Natural killer cell treated with Interleukin-12 subunit alpha and Interleukin-12 subunit beta and Interleukin-15 and Interleukin-18, amount 100 ng/mL, for 72 hours (primary cell): ENCODE measurements at regions not wholly inside any gene's neighbourhood (a gene's known extent, or its start where the extent isn't known, plus 50 kb on each side); places are given as distances from the start of the nearest gene placed in this dataset.

Source experiments
- ATAC-seq, 2 donors: fragments of 150-1000 bp; cut with Tn5 transposase in 1 of 2; sonication (Bioruptor Pico), chemical (Tn5 transposase) in 1 of 2; 2 replicates each; pipeline ENCODE4 v1.10.0; 2021
- DNase-seq: peaks from one replicate; pipeline ENCODE4 v3.0.0; 2022; ENCODE audit warnings: low spot score
- H3K27ac Mint-ChIP-seq, 2 donors: 1 replicate in 1 of 2; 2 replicates in 1 of 2; pipeline ENCODE4 v1.8.0; 2022; ENCODE audit warnings: mixed read lengths in 2 of 2, mild to moderate bottlenecking in 1 of 2, moderate library complexity in 1 of 2
- H3K27me3 Mint-ChIP-seq, 2 donors: 1 replicate in 1 of 2; 2 replicates in 1 of 2; pipeline ENCODE4 v1.8.0; 2022; ENCODE audit warnings: mixed read lengths in 2 of 2
- H3K36me3 Mint-ChIP-seq: one replicate; pipeline ENCODE4 v1.8.0; 2022; ENCODE audit warnings: mixed read lengths
- H3K4me1 Mint-ChIP-seq, 2 donors: 1 replicate in 1 of 2; 2 replicates in 1 of 2; pipeline ENCODE4 v1.8.0; 2022; ENCODE audit warnings: low read depth in 2 of 2, mixed read lengths in 2 of 2, mild to moderate bottlenecking in 1 of 2
- H3K4me3 Mint-ChIP-seq: one replicate; pipeline ENCODE4 v1.8.0; 2022; ENCODE audit warnings: mixed read lengths
- H3K9me3 Mint-ChIP-seq: 2 replicates; pipeline ENCODE4 v1.8.0; 2022; ENCODE audit warnings: mixed read lengths

DNA sequence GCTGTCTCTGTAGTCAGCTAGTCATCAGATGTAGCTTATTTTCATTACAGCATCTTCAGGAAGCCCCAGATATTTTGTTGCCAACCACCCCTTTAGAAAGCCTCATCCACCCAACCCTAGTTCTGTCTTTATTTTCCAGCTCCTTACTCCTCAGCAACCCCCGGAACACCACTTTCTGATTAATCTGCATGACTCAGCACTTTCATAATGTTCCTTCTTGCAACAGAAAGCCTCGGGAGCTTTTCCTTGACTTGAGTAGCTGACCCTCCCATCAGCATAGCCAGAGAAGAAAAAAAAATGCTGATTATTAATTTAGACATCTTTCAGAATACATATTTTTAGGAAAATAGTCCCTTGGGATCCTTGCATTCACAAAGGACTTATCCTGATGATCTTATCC, 244.0 kb upstream of the CXCL12 start:
- no peaks in the 10 kb centered on the region for H3K36me3 Mint-ChIP-seq
- H3K27ac Mint-ChIP-seq, result no peak overlapping the region
- peaks cover 3% of the 10 kb centered on the region for H3K9me3 Mint-ChIP-seq
- ATAC-seq (no peak), DNase-seq (no peak)
- H3K27me3 Mint-ChIP-seq, result peaks cover 2 to 8% of the 10 kb centered on the region in 2 donors
- no peaks in the 10 kb centered on the region for H3K4me1 Mint-ChIP-seq
- H3K4me3 Mint-ChIP-seq, result no peak overlapping the region

DNA sequence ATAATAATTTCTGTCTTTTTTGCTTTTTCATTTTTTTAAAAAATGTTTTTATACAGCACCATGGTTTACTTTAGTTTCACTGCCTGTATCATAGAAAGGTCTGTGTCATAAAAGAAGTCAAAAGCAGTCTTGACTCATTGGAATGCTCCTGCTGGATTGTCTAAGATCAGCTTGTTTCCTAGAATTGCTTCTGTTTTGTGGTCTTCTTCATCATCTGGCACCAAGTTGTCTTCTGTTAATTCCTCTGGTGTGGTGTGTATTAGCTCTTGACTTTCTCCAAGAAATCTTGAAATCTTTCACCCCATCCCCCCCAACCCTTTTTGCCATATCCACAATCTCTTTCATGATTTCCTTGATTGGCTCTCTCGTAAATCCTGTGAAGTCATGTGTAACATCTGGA, 250.3 kb upstream of the CXCL12 start:
- DNase-seq (no peak), ATAC-seq (no peak)
- Mint-ChIP-seq H3K27me3 (peaks cover 0 to 2% of the 10 kb centered on the region in 2 donors), H3K9me3 (peaks cover 4% of the 10 kb centered on the region), H3K36me3 (no peaks in the 10 kb centered on the region), H3K4me3 (no peak overlapping the region), H3K4me1 (no peaks in the 10 kb centered on the region), H3K27ac (no peak overlapping the region)

DNA sequence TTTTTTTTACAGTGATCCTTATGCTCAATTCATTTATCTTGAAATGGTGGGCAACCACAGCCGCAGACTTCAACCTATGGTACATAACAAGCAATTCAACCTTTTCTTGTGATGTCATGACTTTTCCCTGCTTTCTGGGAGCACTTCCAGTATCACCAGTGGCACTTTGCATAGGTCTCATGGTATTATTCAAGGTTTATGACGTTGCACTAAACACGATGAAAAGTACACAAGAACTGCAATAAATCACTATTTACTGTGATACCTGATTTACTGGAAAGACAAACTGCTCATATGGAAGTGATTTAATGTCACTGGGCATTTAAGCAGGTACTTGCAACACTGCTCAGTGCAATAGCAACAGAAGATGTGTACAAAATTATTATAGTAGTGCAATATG, 251.7 kb upstream of the CXCL12 start:
- no peak for ATAC-seq
- Mint-ChIP-seq H3K4me3 (no peak overlapping the region), H3K27me3 (no peaks in the 10 kb centered on the region), H3K9me3 (peaks cover 4% of the 10 kb centered on the region), H3K27ac (no peak overlapping the region), H3K4me1 (no peaks in the 10 kb centered on the region), H3K36me3 (no peaks in the 10 kb centered on the region)
- no peak for DNase-seq

DNA sequence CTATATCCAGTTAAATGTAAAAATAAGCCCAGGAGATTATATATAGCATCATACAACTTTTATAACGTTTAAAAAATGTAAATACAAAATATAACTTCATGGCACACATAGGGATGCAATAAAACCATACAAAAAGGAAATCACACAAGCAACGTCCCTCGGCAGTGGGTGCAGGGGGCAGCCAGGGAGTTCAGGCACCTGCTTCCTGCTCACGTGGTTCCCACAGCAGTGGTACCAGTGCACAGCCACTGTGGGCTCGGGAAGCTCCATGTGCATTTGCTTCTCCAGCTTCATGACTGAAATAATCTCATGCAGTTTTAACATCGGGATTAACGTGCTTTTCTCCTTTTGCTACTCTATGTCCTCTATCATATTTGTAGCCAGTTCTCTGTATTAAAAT, 255.5 kb upstream of the CXCL12 start:
- Mint-ChIP-seq H3K27ac (no peak overlapping the region), H3K9me3 (peaks cover 7% of the 10 kb centered on the region), H3K4me3 (no peak overlapping the region), H3K27me3 (no peaks in the 10 kb centered on the region), H3K4me1 (no peaks in the 10 kb centered on the region), H3K36me3 (no peaks in the 10 kb centered on the region)
- DNase-seq (no peak), ATAC-seq (no peak)

DNA sequence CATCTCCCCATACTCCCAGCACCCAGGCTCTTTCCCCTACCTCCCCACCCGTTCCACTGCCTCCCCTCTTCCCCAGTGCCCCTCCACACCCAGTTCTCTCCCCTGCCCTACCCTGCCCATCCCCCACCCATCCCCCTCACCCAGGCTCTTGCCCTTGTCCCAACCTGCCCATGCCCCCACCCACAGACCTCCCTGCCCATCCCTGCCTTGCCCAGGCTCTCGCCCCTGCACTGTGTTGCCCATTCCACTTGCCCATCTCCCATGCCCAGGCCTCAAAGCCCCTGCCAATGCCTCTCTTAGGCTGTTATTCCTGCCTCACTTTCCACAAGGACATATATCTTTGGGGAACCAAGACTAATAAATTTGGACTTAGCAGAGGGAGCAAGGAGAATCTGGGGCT, 262.6 kb upstream of the CXCL12 start:
- Mint-ChIP-seq H3K27ac (no peak overlapping the region), H3K36me3 (no peaks in the 10 kb centered on the region), H3K4me1 (no peaks in the 10 kb centered on the region), H3K27me3 (no peaks in the 10 kb centered on the region), H3K9me3 (peaks cover 4% of the 10 kb centered on the region), H3K4me3 (no peak overlapping the region)
- no peak for ATAC-seq
- no peak for DNase-seq

DNA sequence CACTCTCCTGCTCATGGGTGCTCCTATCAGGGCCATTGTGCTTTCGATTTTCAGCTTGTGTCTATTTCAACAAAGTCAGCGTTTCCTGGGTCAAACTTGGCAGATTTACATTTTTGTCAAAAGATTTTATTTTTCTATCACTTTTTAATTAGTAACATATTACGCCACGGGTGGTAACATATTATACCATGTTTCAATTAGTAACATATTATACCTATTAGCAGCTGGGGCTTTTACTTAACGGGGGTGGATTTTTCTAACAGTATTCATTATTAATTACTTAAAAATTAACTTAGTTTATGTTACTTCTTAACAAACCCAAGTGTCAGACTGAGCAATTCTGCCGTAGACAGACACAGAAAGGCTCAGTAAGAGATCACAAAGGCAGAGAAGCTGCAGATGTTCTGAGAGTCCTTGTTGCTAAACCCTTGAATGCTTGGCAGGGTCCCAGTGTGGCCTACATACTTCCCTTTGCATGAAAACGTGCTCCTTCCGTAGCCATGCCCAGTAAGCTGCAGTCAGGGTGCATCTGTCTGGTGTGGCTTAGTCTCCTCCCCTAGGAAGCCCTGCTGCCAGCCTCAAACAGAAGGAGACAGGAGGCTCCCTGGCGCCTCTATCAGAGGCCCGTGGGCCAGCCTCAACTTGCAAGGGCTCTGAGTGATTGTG, 263.1 kb upstream of the CXCL12 start:
- Mint-ChIP-seq H3K4me1 (no peaks in the 10 kb centered on the region), H3K4me3 (no peak overlapping the region), H3K36me3 (no peaks in the 10 kb centered on the region), H3K27ac (no peak overlapping the region), H3K27me3 (no peaks in the 10 kb centered on the region), H3K9me3 (peaks cover 4% of the 10 kb centered on the region)
- ATAC-seq (no peak), DNase-seq (no peak)

DNA sequence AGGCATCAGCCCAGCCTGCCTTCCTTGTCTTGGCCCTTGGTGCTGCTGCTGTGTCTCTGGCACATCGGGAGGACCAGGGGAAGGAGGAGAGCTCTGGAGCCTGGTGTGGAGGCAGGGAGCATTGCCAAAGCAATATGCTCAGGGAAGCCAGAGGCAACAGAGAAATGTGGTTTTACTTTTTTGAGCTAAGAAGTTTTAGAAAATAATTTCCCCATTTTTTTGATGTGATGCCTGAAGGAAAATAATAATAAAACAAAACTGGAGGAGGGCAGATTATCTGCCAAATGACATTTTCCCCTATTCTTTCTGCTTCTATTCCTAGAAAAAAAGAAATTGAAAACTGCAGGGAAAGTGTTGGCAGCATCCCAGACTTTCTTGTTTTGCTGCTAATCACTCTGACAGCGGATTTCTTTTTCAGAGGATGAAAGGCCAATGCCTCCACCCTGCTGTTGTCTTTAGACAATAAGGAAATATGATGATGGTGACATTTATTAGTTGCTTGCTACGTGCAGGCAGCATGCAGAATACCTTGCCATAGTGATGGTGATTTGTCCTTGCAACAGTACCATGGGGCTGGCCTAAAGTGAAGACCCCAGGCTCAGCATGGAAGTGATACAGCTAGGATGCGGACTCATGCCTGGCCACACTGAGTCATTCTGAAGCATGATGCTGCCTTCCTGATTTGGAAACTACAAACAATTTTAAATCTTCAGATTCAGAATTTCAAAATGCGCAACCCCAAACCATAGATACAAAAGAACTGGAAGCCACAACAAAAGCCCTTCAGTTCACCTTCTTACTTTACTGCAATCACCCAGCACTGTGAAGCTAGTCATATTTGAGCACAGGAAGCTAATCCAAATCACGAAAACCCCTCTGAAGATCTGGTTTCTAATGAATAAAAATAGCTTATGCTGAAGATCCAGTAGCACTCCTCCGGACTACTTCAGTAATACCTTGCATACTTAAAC, 260.2 kb upstream of the TMEM72 start:
- Mint-ChIP-seq H3K4me3 (no peak overlapping the region), H3K36me3 (no peaks in the 10 kb centered on the region), H3K27me3 (no peaks in the 10 kb centered on the region), H3K4me1 (no peaks in the 10 kb centered on the region), H3K27ac (no peak overlapping the region), H3K9me3 (no peaks in the 10 kb centered on the region)
- ATAC-seq (no peak), DNase-seq (no peak)

DNA sequence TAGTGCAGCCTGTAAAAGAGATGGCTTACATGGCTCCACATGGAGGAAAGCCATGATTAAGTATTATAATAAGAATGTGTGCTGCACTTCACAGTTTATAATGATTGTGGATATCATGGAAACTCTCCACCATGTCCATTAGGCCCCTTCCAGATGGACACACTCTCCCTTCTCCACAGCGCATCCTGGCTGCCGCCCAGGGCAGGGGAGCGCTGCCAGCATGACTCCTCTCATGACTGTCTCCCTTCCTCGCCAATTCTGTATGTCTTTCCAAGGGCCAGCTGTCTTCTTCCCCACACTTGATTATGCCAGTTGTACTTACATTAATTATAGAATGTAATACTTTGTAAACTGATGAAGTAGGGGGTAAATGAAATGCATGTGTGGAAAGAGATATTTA, 259.3 kb upstream of the TMEM72 start:
- no peak for ATAC-seq
- no peaks in the 10 kb centered on the region for H3K27me3 Mint-ChIP-seq
- H3K36me3 Mint-ChIP-seq, result no peaks in the 10 kb centered on the region
- no peaks in the 10 kb centered on the region for H3K9me3 Mint-ChIP-seq
- no peaks in the 10 kb centered on the region for H3K4me1 Mint-ChIP-seq
- no peak for DNase-seq
- no peak overlapping the region for H3K27ac Mint-ChIP-seq
- H3K4me3 Mint-ChIP-seq, result no peak overlapping the region

DNA sequence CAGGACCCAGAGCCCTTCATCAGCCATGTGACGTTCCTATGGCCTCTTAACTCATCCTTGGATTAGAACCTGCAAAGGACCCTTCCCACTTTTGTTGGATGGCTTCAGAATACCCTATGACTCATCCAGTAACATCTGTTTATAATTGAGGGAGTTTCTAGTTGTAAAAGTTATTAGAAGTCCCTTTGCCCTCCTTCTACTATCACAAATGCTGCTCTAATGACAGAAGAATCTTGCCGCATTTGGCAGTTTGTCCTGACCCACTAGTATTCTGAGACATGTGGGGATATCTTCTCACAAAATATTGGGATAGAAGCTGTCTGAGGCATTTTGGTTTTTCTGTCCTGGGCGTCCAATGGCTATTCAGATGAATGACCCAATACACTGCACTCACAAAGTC, 251.8 kb upstream of the TMEM72 start:
- Mint-ChIP-seq H3K27ac (no peak overlapping the region), H3K9me3 (no peaks in the 10 kb centered on the region), H3K27me3 (peaks cover 7% of the 10 kb centered on the region in 2 donors), H3K4me3 (no peak overlapping the region), H3K36me3 (no peaks in the 10 kb centered on the region), H3K4me1 (no peaks in the 10 kb centered on the region)
- ATAC-seq, result no peak
- DNase-seq, result no peak

DNA sequence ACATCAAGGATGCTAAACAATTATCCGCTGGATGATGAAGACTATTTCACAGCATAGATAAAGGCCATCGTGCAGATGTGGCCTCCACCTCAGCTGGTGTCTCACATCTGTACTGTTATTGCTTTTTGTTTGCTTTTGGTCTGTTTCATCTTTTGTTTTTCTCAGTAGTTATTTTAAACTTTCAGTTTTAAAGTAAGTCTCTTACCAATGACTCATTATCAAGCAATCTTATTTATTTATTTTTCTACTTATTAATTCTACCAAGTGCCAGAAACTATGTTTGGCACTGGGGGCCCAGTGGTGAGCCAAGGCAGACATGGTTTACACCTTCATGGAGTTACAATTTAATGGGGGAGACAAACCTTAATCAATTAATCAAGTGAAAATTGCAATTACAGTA, 250.9 kb upstream of the TMEM72 start:
- no peaks in the 10 kb centered on the region for H3K4me1 Mint-ChIP-seq
- H3K27me3 Mint-ChIP-seq, result peaks cover 7% of the 10 kb centered on the region in 2 donors
- H3K4me3 Mint-ChIP-seq, result no peak overlapping the region
- no peak for ATAC-seq
- no peaks in the 10 kb centered on the region for H3K9me3 Mint-ChIP-seq
- no peaks in the 10 kb centered on the region for H3K36me3 Mint-ChIP-seq
- DNase-seq, result no peak
- H3K27ac Mint-ChIP-seq, result no peak overlapping the region

DNA sequence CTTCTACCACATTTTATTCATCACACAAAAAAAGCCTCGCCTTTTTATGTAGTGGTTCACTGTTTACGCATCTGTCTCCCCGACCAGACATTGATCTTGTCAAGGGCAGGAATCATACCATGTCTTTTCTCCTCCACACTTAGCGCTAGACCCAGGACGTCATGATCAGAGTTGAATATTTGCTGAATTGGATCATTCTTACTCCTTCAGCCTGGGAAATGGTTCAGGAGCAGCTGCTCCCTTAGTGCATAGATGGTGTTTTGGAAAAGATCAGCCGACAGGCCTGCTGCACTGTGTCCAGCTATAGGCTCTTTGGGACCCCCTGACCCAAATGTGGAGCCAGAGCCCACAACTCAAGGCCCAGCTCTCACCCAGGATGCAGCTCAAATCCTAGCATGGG, 249.1 kb upstream of the TMEM72 start:
- no peak for DNase-seq
- H3K27me3 Mint-ChIP-seq, result peaks cover 7% of the 10 kb centered on the region in 2 donors
- H3K9me3 Mint-ChIP-seq, result no peaks in the 10 kb centered on the region
- no peaks in the 10 kb centered on the region for H3K36me3 Mint-ChIP-seq
- no peak overlapping the region for H3K27ac Mint-ChIP-seq
- H3K4me1 Mint-ChIP-seq, result no peaks in the 10 kb centered on the region
- H3K4me3 Mint-ChIP-seq, result no peak overlapping the region
- no peak for ATAC-seq

DNA sequence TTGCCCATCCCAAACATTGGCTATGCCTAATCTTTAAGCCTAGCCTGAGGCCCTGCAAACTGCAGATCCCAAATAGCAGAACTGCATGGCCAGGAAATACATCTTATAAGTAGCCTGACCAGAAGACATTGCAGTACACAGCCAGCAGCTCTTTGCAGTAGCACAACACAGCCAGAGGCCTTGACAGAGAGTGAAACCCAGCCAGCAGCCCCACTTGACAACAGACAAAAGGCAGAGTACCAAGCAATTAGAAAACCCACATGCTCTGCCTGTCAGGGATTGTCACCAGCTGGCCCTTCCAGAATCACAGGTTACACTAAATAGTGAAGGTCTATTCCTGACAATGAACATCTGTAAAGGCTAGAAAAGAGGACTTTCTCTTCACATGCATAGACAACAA, 242.8 kb upstream of the TMEM72 start:
- DNase-seq (no peak), ATAC-seq (no peak)
- Mint-ChIP-seq H3K9me3 (no peaks in the 10 kb centered on the region), H3K27me3 (peaks cover 0 to 5% of the 10 kb centered on the region in 2 donors), H3K4me3 (no peak overlapping the region), H3K27ac (no peak overlapping the region), H3K4me1 (no peaks in the 10 kb centered on the region), H3K36me3 (no peaks in the 10 kb centered on the region)

DNA sequence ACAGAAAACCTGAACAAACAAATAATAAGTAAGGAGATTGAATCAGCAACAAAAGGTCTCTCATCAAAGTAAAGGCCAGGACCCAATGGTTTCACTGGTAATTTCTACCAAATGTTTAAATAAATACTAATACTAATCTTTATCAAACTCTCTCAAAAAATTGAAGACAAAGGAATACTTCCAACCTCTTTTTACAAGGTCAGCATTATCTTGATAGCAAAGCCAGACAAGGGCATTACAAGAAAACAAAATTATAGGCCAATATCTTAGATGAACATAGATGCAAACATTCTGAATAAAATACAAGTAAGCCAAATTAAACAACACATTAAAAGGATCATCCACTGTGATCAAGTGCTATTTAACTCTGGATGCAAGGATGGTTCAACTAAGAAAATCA, 239.8 kb upstream of the TMEM72 start:
- Mint-ChIP-seq H3K9me3 (no peaks in the 10 kb centered on the region), H3K27ac (no peak overlapping the region)

DNA sequence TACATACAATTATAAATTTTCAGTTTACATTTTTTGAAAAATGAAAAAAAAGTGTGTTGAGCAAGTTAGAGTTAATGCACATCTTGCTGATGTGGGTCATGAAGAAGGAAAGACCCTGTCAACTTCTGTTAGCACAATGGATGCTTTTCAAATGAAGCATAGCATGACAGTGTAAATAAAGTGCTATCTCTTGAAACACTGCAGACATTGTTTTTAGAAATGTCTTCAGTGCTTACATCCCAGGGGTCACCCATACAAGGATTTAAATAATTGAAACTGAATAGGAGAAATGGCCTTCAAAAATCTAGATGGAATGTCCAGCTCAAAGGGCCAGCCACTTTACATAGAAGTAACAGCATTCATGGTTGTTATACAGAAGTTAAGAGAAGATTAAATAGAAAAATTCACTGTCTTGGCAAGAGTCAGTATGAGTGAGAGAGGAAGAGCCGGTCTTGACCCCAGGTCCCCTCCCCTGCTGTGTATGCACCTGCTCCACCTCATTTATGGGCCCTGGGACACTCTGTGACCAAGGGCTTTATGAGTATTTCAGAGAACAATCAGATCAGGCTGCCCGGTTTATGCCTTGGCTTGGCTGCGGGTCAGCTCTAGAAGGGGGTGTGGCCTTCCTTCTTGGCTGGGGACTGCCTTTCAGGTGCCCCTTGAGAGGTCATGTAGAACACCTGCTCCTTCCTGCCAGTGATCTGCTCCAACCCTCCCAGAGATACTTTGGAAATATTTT, 237.7 kb upstream of the TMEM72 start:
- Mint-ChIP-seq H3K9me3 (no peaks in the 10 kb centered on the region), H3K4me1 (peaks cover 0 to 10% of the 10 kb centered on the region in 2 donors), H3K27me3 (peaks cover 0 to 5% of the 10 kb centered on the region in 2 donors), H3K36me3 (no peaks in the 10 kb centered on the region), H3K27ac (no peak overlapping the region), H3K4me3 (no peak overlapping the region)
- ATAC-seq, result no peak
- no peak for DNase-seq

More for the DNA sequence above, 239.8 kb upstream of the TMEM72 start:
- Mint-ChIP-seq H3K27me3 (peaks cover 0 to 5% of the 10 kb centered on the region in 2 donors), H3K36me3 (no peaks in the 10 kb centered on the region), H3K4me3 (no peak overlapping the region), H3K4me1 (peaks cover 0 to 3% of the 10 kb centered on the region in 2 donors)
- no peak for DNase-seq
- ATAC-seq, result no peak
